ENCODE measurements at regions not wholly inside any gene's neighbourhood (a gene's known extent, or its start where the extent isn't known, plus 50 kb on each side); places are given as distances from the start of the nearest gene placed in this dataset.

DNA sequence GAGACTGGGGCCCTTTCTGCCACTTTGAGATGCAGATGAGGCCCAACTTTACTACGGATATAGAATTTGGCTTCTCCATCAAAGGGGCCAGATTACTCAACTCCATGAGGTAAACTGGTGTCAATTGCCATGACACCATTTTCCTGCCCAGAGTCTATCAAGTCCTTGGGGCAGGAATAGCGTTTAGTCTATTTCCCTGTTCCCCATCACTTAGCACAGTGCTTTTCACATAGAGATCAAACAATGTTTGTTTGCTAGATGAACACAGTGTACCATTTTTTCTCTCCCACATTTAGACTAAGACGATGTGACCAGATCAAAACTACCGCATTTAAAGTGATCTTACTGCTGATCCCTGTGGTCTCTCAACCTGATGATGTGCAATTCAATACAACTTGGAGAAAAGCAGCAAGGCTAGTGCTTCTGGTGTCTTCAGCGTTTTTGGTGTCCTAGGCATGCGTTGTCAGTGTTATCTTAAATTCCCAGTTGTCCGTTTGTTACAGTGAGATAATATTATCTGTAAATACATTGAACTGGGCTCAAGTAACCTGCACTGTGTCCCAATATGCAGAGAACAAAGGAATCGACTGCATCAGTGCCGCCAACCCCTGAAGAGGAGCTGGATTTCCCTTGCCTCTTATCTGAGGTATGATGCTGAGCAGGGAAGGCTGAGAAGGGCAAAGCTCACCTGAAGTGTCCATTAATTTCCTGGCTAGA, 446.2 kb downstream of the PLK2 start:
- Mint-ChIP-seq H3K27ac (ENCODE audit: unreplicated experiment) (no peak overlapping the region), H3K27me3 (ENCODE audit: low read depth) (no peaks in the 10 kb centered on the region), H3K4me3 (no peak overlapping the region), H3K36me3 (ENCODE audit: low read depth) (no peaks in the 10 kb centered on the region), H3K9me3 (no peaks in the 10 kb centered on the region), H3K4me1 (peaks cover 21% of the 10 kb centered on the region)
- DNase-seq (ENCODE audit: low read depth, low spot score) = no peak
- TF ChIP-seq, protein P1, sequence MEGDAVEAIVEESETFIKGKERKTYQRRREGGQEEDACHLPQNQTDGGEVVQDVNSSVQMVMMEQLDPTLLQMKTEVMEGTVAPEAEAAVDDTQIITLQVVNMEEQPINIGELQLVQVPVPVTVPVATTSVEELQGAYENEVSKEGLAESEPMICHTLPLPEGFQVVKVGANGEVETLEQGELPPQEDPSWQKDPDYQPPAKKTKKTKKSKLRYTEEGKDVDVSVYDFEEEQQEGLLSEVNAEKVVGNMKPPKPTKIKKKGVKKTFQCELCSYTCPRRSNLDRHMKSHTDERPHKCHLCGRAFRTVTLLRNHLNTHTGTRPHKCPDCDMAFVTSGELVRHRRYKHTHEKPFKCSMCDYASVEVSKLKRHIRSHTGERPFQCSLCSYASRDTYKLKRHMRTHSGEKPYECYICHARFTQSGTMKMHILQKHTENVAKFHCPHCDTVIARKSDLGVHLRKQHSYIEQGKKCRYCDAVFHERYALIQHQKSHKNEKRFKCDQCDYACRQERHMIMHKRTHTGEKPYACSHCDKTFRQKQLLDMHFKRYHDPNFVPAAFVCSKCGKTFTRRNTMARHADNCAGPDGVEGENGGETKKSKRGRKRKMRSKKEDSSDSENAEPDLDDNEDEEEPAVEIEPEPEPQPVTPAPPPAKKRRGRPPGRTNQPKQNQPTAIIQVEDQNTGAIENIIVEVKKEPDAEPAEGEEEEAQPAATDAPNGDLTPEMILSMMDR (conservative IDR thresholded peaks at IDR 0.05) = no peak

DNA sequence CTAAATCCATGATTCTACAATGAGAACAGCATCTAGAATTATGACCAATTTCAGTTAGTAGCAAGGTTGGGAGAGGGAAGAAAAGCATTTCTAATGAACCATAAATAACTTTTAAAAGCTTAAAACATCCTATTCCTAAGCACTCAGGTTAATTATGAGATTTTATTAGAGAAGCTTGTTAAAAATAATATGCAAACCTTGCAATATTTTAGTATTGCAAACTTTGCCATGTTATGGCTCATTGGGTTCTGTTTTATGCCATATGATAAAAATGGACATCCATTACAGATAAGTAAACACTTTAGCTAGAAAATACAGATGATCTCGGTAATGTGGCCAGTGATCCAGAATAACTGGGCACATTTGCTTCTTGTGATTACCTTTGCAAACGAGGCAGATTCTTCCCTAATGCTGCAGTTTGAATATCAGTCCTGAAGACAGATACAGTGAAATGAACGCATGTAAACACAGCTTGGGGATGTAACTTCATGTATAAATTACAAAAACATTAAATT, 447.0 kb downstream of the PLK2 start:
- TF ChIP-seq, protein P1 (conservative IDR thresholded peaks at IDR 0.05) = no peak
- H3K27ac Mint-ChIP-seq (ENCODE audit: unreplicated experiment) = no peak overlapping the region
- H3K4me1 Mint-ChIP-seq = peaks cover 21% of the 10 kb centered on the region
- H3K4me3 Mint-ChIP-seq = no peak overlapping the region
- no peaks in the 10 kb centered on the region for H3K9me3 Mint-ChIP-seq
- DNase-seq (ENCODE audit: low read depth, low spot score) = no peak
- no peaks in the 10 kb centered on the region for H3K36me3 Mint-ChIP-seq (ENCODE audit: low read depth)
- H3K27me3 Mint-ChIP-seq (ENCODE audit: low read depth) = no peaks in the 10 kb centered on the region

DNA sequence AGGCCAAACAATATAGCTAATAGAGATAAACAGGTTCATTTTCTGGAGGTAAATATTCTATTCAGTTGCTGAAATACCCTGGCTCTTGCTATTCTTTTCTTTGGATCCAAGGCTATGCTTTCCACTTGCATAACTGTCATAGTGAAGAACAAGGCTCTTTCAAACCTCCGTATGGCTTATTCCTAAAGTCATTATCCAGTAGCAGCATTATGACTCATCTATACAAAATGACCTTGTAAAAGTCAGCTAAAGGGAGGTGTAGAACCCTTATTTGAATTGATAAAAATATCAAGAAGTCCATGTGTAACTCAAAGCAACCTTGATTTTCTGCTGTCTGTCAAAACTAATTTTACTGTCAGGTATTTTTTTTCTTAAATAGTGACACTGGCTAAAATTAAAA, 447.8 kb downstream of the PLK2 start:
- H3K4me1 Mint-ChIP-seq = peaks cover 14% of the 10 kb centered on the region

GRCh38 chr5:58011301-58011700, 448.6 kb downstream of the PLK2 start:
- no peaks in the 10 kb centered on the region for H3K9me3 Mint-ChIP-seq
- no peaks in the 10 kb centered on the region for H3K36me3 Mint-ChIP-seq (ENCODE audit: low read depth)
- H3K27ac Mint-ChIP-seq (ENCODE audit: unreplicated experiment) = no peak overlapping the region
- H3K27me3 Mint-ChIP-seq (ENCODE audit: low read depth) = no peaks in the 10 kb centered on the region
- no peak for DNase-seq (ENCODE audit: low read depth, low spot score)
- no peak overlapping the region for H3K4me3 Mint-ChIP-seq
- TF ChIP-seq, protein P1 (conservative IDR thresholded peaks at IDR 0.05) = no peak
- peaks cover 6% of the 10 kb centered on the region for H3K4me1 Mint-ChIP-seq

More for the DNA sequence above, 447.8 kb downstream of the PLK2 start:
- Mint-ChIP-seq H3K27ac (ENCODE audit: unreplicated experiment) (no peak overlapping the region), H3K9me3 (no peaks in the 10 kb centered on the region), H3K4me3 (no peak overlapping the region), H3K36me3 (ENCODE audit: low read depth) (no peaks in the 10 kb centered on the region), H3K27me3 (ENCODE audit: low read depth) (no peaks in the 10 kb centered on the region)
- no peak for DNase-seq (ENCODE audit: low read depth, low spot score)
- TF ChIP-seq, protein P1 (conservative IDR thresholded peaks at IDR 0.05) = no peak

DNA sequence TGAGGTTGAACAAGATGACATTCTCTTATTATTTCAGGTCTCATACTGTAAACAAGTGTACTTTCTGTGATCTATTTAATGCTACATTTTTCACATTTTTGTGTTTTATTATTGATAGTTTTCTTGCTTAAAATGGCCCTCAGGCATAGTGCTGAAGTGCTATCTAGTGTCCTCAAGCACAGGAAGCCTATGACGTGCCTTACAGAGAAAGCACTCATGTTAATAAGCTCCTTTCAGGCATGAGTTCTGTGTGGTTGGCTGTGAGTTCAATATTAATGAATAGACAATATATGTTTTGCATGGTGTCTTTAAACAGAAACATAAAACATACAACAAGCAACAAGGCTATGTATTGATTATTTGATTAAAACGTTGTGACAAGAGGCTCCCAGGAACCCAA, 450.1 kb downstream of the PLK2 start:
- Mint-ChIP-seq H3K4me3 (no peak overlapping the region), H3K36me3 (ENCODE audit: low read depth) (no peaks in the 10 kb centered on the region), H3K9me3 (no peaks in the 10 kb centered on the region), H3K27me3 (ENCODE audit: low read depth) (no peaks in the 10 kb centered on the region), H3K4me1 (no peaks in the 10 kb centered on the region), H3K27ac (ENCODE audit: unreplicated experiment) (no peak overlapping the region)
- no peak for DNase-seq (ENCODE audit: low read depth, low spot score)
- TF ChIP-seq, protein P1 (conservative IDR thresholded peaks at IDR 0.05) = no peak
